Breast epithelium (tissue), 3 donors: ENCODE measurements at regions not wholly inside any gene's neighbourhood (a gene's known extent, or its start where the extent isn't known, plus 50 kb on each side); places are given as distances from the start of the nearest gene placed in this dataset.

Source experiments
- POLR2A ChIP-seq: fragments of 450-650 bp; IDR thresholded peaks from one replicate; pipeline ENCODE4 v1.6.1; 2016; ENCODE audit warnings: antibody characterized with exemption, mild to moderate bottlenecking, moderate library complexity
- POLR2AphosphoS5 ChIP-seq, 3 donors: sonication (generic); formaldehyde crosslinking; IDR thresholded peaks; one replicate each; pipeline ENCODE4 v1.6.1; 2017; ENCODE audit warnings: antibody characterized with exemption in 3 of 3
- TF ChIP-seq, protein P1 (sequence below), 3 donors: fragments of 450-650 bp; IDR thresholded peaks; one replicate each; pipeline ENCODE4 v1.5.1; 2016 to 2017; ENCODE audit warnings: antibody characterized with exemption in 3 of 3, mild to moderate bottlenecking in 3 of 3, moderate library complexity in 3 of 3

DNA sequence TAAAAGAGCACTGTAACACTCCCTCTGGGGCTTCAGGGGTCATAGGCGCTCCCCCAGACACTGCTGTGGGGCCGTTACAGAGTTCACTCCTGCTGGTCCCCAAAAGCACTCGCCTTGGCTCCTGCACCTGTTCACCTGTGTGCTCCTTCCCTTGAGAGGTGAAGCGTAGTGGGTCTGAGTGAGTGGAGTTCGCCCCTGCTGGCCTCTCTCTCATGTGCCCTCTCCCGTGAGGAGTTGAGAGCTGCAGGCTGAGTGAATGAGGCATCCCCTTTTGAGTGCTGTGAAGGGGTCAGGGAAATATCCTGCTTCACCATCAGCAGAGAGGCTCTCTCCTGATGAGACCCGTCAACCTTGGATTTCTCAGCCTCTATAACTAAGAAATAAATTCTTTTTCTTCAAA lies 134.6 kb upstream of the TUT7 start:
- TF ChIP-seq, protein P1, sequence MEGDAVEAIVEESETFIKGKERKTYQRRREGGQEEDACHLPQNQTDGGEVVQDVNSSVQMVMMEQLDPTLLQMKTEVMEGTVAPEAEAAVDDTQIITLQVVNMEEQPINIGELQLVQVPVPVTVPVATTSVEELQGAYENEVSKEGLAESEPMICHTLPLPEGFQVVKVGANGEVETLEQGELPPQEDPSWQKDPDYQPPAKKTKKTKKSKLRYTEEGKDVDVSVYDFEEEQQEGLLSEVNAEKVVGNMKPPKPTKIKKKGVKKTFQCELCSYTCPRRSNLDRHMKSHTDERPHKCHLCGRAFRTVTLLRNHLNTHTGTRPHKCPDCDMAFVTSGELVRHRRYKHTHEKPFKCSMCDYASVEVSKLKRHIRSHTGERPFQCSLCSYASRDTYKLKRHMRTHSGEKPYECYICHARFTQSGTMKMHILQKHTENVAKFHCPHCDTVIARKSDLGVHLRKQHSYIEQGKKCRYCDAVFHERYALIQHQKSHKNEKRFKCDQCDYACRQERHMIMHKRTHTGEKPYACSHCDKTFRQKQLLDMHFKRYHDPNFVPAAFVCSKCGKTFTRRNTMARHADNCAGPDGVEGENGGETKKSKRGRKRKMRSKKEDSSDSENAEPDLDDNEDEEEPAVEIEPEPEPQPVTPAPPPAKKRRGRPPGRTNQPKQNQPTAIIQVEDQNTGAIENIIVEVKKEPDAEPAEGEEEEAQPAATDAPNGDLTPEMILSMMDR (IDR thresholded peaks at IDR 0.05), result no peak
- no peak for TF ChIP-seq POLR2A
- no peak for TF ChIP-seq POLR2AphosphoS5 (IDR thresholded peaks at IDR 0.05)
